ENCODE measurements at regions not wholly inside any gene's neighbourhood (a gene's known extent, or its start where the extent isn't known, plus 50 kb on each side); places are given as distances from the start of the nearest gene placed in this dataset.

DNA sequence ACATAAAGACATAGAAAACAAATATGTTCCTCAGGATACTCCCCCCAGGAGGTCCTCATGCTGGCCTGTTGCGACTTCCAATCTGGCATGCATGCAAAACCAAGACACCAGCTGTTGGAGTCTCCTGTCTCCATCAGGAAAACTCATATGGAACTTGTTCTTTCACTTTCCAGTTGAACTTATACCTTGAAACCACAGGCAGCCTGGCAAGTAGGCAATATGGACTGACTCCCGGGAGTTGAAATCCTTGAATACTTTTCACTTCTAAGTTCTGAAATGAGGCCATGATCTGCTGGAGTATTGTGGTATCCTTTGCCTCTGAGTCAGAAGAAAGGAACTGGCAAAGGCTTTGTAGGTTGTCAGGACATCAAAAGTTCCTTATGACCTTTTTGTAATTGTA is 444.2 kb downstream of the IDS start:
- TF ChIP-seq, protein P1, sequence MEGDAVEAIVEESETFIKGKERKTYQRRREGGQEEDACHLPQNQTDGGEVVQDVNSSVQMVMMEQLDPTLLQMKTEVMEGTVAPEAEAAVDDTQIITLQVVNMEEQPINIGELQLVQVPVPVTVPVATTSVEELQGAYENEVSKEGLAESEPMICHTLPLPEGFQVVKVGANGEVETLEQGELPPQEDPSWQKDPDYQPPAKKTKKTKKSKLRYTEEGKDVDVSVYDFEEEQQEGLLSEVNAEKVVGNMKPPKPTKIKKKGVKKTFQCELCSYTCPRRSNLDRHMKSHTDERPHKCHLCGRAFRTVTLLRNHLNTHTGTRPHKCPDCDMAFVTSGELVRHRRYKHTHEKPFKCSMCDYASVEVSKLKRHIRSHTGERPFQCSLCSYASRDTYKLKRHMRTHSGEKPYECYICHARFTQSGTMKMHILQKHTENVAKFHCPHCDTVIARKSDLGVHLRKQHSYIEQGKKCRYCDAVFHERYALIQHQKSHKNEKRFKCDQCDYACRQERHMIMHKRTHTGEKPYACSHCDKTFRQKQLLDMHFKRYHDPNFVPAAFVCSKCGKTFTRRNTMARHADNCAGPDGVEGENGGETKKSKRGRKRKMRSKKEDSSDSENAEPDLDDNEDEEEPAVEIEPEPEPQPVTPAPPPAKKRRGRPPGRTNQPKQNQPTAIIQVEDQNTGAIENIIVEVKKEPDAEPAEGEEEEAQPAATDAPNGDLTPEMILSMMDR (IDR thresholded peaks at IDR 0.05; ENCODE audit: low read depth, low read length) = no peak
- no peak overlapping the region for H3K4me3 ChIP-seq (ENCODE audit: low read depth, low read length)

All from WI38 (cell line).